Stimulated activated CD4-positive, alpha-beta T cell treated with anti-CD3 and anti-CD28 coated beads, Interleukin-15, amount 100 ng/mL, for 24 hours (primary cell): ENCODE measurements at regions not wholly inside any gene's neighbourhood (a gene's known extent, or its start where the extent isn't known, plus 50 kb on each side); places are given as distances from the start of the nearest gene placed in this dataset.
A peak's percentile ranks its signal among the peaks of the same experiment; 100 is the strongest.
"Not testable (repeated sequence)": the region's sequence is repeated elsewhere in the genome, so short reads cannot be mapped to it uniquely, and the experiment has no call there.

Source experiments
- DNase-seq: peaks from one replicate; pipeline ENCODE4 v3.0.0-alpha.2; 2020

- no peak for DNase-seq
These were observed 101.7 kb downstream of the BMS1 start for GRCh38 chr10:42883993-42884983.

GRCh38 chr10:42885491-42886270 is 103.1 kb downstream of the BMS1 start:
- no peak for DNase-seq

- no peak for DNase-seq
These were observed 105.3 kb downstream of the BMS1 start for GRCh38 chr10:42887734-42888503.

- no peak for DNase-seq
These were observed 106.0 kb downstream of the BMS1 start for GRCh38 chr10:42888504-42889095.

GRCh38 chr10:42896735-42897134 is 114.1 kb downstream of the BMS1 start:
- no peak for DNase-seq

GRCh38 chr10:42898037-42898960 is 115.7 kb downstream of the BMS1 start:
- no peak for DNase-seq

- DNase-seq, result no peak
These were observed 116.4 kb downstream of the BMS1 start for GRCh38 chr10:42899036-42899435.

GRCh38 chr10:42900346-42900745 is 117.8 kb downstream of the BMS1 start:
- not testable (repeated sequence) for DNase-seq

- no peak for DNase-seq
These were observed 128.8 kb downstream of the BMS1 start for GRCh38 chr10:42911359-42911758.

GRCh38 chr10:42916974-42917373 is 134.4 kb downstream of the BMS1 start:
- no peak for DNase-seq

GRCh38 chr10:42917821-42918220 is 135.2 kb downstream of the BMS1 start:
- no peak for DNase-seq

- DNase-seq, result no peak
These were observed 139.4 kb downstream of the BMS1 start for GRCh38 chr10:42921951-42922350.

GRCh38 chr10:42924484-42924883 is 141.9 kb downstream of the BMS1 start:
- DNase-seq, result no peak

- DNase-seq, result no peak
These were observed 144.2 kb downstream of the BMS1 start for GRCh38 chr10:42926843-42927242.

- no peak for DNase-seq
These were observed 145.5 kb downstream of the BMS1 start for GRCh38 chr10:42928064-42928463.

- DNase-seq, result no peak
These were observed 146.6 kb downstream of the BMS1 start for GRCh38 chr10:42929236-42929635.

- no peak for DNase-seq
These were observed 146.9 kb upstream of the RET start for GRCh38 chr10:42929993-42930392.

GRCh38 chr10:42930516-42931192 is 146.2 kb upstream of the RET start:
- no peak for DNase-seq

- DNase-seq, result no peak
These were observed 144.8 kb upstream of the RET start for GRCh38 chr10:42932116-42932515.

- peak; percentile 69 for DNase-seq
These were observed 144.0 kb upstream of the RET start for GRCh38 chr10:42932735-42933447.
